Stimulated activated CD8-positive, alpha-beta memory T cell treated with anti-CD3 and anti-CD28 coated beads, Interleukin-4, amount 100 ng/mL, for 48 hours (primary cell): ENCODE measurements at regions not wholly inside any gene's neighbourhood (a gene's known extent, or its start where the extent isn't known, plus 50 kb on each side); places are given as distances from the start of the nearest gene placed in this dataset.

Experiments used
- DNase-seq: peaks from one replicate; pipeline ENCODE4 v3.0.0-alpha.2; 2020

DNA sequence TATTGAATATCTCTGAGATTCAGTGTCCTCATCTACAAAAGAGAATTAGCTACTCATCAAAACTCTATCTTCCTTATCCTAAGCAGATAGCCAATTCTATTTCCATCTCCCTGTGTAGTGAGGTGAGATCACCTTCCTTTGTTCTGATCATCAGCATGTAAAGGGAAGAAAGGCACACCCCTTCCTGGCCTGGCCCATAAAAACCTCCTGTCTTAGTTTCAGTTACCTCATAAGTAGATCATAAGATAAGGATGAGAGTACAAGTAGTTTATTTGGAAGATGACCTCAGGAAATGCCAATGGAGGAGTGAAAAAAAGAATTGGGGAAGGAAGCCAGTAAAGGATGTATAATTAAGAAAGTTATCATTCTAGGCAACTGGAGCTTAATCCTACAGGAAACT lies 114.5 kb upstream of the GADL1 start:
- no peak for DNase-seq

DNA sequence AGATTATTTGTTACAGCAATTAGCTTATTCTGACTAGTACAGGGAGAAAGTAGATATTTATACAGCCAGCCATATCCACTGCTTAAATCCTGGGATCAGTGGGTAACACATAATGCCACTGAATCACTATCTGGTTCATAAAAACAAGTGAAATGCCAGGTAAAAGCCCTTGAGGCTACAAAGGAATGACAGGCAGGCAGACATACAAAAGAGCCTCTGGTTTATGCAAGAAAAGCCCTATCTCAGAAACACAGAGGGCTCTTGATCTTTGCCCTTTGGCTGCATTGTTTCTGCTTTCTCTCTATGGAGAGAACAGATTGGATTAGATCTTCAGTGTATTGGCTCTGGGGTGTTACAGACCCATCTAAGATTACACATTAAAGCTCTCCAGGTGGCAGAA lies 115.4 kb upstream of the GADL1 start:
- DNase-seq, result no peak

DNA sequence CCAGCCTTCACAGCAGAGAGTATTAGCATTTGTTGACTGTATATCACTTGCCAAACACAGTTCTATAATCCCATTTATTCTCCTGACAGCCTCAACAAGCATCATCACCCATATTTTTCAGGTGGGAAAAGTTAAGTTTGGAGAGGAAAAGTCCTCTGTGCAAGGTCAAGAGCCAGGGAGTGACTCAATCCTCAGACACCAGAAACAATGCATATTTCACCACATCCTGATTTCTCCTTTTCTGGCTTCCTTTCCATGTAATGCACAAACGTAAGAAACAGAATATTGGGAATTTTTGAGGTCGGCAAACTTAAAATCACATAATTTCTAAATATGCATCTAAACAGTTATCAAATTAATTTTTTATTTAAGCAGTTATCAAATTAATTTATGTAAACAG lies 116.0 kb upstream of the GADL1 start:
- DNase-seq, result no peak

DNA sequence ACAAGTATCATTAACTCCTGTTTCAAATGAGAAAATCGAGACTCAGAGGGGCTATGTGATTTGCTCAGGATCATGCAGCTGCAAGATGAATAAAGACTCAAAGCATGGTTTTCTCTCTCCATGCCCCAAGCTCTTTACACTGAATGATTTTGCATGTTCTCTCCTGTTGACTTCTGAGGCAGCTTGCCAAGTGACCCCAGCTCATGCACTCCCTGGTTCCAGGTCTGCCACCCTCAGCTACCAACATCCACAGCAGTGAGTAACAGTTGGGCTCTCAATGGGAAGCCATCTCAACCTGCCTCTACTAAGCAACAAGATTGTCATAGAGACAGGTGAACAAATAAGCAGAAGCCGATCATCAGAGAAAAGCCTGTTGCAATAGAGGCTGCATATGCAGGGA lies 116.9 kb upstream of the GADL1 start:
- no peak for DNase-seq

DNA sequence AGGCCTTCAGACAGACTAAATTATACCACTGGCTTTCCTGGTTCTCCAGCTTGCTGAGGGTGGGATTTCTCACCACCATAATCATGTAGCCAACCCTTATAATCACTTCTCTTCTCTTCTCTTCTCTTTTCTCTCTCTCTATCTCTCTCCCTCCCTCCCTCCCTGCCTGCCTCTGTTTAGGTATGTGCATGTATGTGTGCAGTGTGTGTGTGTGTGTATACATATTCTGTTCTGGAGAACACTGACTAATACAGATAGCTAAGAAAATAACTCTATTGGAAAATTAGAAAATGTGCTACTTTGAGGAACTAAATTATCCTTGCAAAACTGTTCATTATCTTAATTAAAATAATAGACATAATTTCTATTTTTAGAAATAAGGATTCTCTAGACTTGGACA lies 118.6 kb upstream of the GADL1 start:
- no peak for DNase-seq

DNA sequence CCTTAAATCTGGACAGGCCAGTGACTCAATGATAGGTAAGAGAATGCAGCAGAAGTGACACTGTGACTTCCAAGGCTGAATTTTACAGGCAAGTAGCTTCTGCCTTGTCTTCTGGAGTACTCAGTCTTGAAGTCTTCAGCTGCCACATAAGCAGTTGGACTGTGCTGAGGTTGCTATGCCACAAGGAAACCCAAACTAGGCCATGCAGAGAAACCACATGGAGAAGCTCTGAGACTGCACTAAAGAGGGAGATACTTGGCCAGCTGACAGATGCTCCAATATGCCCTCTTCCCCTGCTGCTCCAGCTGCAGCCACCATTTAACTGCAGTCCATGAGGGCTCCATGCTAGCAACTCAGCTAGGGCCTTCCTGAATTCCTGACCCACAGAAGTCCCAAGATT lies 119.4 kb upstream of the GADL1 start:
- no peak for DNase-seq

DNA sequence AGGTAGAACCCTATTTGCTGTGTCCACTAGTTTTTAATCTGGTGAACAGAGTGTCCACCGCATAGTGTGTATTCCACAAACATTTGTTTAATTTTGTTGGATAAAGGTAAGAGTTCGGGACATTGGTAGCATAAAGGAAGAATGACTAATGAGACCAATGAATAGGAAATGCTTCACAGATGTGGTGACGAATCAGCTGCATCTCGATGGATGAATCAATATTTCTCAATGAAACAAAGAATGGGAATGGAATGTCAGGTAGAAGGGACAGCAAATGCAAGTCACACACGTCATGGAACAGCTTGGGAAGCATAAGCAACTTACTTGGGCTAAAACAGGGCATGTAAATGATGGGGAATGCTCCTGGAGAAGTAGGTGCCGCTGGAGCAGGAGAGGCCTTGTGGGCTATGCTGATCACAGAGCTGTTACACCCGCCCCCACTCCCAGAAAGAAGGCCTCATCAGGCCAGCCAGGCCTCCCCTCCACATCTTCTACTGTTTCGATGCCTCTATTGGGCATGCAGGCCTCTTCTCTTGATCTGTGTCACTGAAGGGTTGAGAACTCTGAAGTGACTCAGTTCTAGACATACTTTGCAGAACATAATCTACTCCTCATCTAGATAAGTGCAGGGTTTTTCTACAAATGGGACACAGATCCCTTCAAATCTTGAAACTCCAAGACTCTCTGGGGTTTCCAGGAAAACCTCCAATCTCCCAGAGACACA lies 120.0 kb upstream of the GADL1 start:
- DNase-seq, result no peak

DNA sequence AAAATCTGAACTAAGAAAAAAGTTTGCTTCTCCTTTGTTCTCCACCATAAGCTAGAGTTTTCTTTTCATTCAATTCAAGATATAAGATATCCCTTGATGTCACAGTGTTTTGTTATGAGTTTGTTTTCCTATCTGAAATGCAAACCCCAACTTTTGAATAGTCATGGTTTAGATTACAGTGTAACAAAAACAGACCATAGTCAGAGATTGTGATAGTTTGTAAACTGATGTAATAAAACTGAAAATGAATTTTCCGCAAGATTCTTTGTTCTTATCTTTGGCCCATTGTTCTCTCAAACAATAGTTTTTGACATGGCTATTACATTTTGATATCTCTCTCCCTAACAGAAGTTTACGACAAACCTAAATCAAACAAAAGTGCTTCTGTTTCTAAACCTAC lies 121.7 kb upstream of the GADL1 start:
- DNase-seq, result no peak

DNA sequence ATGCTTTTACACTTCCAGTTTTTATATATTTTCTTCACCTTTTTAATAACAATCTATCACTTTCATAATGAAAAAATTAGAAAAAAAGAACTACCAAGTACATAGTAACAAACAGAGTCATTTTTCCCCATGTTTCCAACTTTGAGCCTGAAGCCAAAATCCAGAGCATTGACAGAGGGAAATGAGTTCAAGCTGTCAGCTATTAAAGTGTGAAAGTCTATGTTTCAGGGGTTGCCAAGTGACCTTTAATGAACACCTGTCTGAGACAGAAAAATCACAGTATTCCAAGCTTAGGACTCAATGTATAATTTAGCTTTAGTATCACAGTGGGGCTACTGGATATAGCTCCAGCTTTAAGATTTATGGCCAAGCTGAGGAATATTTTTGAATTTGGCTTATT lies 128.3 kb upstream of the GADL1 start:
- no peak for DNase-seq

DNA sequence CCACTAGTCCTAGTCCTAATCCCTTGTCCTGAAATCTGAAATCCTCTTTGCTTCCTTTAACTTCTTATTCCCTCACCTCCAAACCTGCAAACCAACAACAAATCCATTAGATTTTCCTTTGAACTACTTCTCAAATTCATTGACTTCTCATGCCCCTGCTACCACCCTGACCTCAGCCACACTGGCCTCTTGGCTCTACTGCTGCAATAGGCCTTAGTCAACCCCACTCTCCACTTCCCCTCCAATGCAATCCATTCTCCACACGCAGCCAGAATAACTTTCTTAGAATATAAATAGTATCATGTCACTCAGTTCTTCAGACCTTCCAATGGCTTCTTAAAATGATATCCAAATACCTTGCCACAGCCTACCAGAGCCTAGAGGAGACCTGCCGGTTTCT lies 131.1 kb upstream of the GADL1 start:
- no peak for DNase-seq

DNA sequence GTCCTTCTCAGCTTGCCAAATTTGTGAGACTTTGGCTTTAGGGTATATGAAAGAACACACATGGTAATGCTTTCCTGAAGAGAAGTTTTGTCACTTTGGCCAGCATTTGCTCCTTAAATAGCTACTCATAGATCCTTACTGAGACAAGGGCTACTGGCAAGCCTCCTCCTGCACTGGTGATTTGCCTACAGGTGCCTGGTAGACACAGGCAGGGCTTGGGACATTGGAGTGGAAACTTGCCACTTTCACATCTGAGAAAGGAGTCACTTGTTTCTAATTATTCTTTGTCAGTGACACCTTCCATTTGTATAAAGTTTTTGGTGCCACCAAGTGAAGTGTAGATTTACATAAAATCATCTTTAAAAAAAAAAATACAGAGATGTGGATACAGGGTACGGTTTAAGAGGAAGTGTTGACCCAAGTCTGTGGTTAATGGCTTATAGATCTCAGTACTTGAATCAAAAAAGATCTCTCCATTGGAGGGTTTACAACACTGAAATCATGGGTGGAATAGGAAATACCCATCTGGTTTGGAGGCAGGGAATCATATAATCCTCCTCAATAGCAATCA lies 132.8 kb upstream of the GADL1 start:
- no peak for DNase-seq

DNA sequence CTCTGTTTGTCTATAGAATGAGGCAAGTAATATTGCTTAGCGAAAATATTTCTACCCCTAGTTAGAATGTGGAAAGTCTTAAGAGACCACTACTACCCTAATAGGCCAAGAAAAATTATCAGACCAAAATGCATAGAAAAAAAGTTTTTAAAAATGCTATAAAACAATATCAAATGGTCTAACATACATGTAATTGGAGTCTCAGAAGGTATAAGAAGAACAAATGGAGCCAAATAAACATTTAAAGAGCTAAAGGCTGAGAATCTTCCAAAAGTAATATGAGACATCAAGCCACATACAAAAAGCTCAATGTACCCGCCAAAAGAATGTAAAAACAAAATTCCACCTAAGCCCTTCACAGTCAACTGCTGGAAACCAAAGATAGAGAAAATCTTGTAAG lies 133.5 kb upstream of the GADL1 start:
- DNase-seq, result no peak

DNA sequence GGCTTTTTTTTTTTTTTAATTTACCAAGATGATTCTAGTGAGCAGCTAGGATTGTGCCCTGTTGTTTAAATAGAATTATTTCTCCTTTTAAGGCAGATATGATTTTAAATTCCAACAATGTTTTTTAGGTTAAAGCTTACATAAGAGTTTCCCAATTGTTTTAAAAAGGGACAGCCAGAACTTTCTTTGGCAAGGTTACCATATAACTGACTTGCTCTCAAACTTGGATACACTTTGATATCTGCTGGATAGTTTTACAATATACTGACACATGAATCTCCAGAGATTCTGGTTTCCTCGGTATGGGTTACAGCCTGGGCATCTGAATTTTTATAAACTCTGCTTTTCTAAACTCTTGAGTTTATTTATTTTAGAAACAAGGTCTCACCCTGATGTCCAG lies 134.3 kb upstream of the GADL1 start:
- DNase-seq, result no peak

DNA sequence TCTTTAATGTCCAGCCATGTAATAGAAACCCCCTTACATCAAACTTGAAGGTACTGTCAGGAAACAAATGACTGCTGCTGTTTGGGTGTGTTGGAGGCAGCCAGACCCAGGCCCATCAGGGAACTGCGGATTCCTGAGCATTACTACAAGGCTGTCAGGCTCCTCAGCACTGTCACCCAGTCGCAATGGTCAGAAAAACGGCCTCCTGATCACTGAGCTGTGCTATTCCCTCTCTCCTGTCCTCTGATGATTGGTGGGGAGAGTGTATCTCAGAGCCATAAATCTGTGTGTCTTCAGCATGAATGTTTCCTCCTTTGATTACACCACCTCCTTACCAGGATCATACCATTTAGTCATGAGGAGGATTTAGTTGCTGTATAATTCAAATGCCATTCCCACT lies 135.2 kb upstream of the GADL1 start:
- no peak for DNase-seq

DNA sequence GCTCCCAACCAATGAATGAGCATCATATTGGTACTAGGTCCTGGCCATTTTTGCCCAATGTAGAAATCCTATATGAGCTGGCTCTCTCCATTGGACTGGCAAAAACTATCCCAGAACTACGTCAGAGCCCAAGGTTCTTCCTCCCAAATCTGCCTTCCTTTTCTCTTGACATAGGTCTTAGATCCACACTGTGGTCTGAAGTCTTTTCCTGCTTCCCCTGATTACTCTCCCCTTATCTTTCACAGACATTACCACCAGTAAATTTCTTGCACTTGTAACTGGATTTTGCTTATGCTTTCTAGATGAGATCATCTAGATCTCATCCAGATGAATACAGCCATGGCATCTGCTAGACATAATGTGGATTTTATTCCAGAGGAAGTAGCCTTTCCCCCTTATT lies 141.2 kb upstream of the GADL1 start:
- DNase-seq, result no peak

DNA sequence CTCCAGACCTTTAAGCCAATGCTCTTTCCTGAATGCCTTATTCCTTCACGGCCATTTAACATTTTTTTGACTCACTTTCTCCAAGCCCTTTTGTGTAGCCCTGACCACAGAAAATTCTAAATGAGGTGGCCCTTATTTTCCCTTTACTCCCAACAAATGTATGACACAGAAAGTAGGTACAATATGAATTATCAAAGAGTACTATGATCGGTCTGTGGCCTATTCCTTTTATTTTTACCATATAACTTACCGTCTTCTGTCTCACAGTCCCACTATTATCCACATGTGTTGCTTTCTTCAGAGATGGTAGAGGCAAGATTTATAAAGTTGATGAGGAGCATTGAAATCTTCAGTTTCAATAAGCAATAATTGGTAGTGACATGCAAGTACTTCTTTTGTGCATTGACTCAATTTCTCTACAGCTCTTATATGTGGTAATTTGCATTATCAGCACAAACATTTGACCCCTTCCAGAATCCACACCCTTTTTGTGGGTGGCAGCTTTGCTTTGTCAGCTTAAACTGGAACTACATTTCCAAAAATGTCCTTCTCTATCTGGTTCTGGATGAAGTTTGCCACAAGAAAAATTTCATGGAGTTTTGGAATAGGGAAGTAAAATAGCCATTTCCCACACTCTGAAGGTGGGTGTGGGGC lies 143.8 kb upstream of the GADL1 start:
- DNase-seq, result no peak

DNA sequence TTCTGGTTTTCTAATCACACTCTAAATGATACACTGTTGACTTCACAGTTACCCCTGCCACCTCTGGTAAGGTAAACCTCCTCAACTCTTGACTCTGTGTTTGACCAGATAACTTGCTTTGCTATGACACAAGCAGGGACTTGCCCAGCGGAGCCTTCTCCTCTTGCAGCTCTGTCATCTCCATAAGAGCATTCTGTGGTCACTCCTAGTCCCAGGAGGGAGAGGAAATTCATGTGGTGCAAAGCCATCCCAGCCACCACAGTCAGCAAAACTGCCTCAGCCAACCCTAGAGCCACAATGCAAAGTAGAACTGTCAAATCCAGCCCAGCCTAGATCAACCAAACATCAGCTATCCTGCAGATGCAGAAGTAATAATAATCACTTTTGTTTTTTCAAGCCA lies 144.7 kb upstream of the GADL1 start:
- DNase-seq, result no peak

DNA sequence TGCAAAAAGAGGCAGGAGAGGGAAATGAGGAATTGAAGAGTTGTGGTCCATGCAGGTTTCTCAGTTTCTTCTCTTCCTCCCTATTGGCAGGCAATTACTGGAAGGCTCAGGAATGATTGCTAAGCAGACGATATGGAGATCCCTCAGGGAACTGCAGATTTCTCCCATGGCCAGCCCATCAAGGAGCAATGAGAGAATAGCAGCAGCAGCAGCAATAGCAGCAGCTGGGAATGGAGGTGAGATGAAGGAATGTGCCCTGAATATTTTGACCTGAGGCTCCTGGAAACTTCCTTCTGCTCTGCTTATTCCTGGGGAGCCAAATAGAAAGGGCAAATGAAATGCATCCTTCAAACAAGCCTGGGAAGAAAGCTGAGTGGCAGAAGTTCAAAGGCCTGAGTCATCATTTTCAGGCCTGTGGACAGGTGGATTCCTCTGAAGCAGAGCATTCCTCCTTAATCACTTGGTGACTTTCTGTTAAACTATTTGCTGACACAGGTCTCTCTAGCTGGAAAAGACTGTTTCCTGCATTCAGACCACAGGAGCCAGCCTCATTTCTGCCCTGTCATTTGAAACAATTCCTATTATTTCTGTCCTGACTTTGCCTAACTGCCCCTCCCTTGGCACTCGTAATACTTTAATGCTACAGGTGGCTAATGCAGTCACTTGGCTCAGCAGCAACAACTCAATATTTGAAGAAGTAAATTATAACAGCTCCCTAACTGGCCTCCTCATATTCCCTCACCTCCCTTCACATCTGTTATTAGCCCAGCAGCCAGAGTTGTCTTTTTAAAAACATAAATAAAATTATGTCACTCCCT lies 146.9 kb upstream of the GADL1 start:
- no peak for DNase-seq

DNA sequence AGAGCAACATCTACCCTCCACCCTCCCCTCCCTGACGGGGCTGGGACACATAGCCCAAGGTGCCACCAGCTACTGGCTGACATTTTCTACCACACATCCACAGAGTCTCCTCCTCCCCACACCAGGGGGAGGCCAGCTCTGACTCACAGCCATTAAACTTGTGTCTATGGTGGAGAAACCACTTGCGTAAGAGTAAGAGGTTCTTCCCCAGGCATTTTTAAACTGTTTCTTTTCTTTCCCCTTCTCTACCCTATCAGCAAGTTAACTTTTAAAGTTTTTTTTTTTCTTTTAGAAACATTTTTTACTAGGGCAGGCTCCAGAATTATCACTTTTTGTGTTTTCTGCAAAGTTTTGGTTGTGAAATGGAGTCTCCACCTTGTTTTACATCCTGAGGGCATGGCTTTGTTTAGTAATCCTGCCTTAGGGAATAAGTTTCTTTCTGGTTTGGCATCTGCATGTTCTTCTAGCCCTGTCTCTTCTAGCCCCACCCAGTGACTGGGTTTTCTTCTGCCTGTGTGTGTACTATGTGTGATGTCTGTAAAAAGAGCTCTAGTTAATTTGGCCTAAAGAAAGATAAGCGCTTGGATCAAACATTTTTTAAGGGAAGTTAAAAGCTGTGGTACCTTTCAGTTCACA lies 148.8 kb upstream of the GADL1 start:
- DNase-seq, result no peak

DNA sequence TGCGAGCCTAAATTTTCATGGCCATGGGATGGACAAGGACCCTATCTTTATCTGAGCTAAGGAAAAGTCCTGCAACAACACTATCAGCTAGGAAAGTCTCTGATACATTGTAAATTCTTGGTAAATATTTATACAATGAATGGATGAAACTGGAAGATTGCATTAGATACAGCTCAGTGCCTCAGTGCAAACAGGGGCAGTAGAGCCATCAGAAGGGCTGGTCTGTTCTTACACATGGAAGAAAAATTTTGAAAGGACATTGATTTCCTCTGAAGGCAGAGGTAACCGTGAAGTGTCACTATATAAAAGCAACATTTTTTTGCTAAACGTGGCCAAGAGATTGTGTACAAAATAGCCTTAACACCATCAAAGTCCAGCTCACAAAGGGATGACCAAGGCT lies 153.2 kb upstream of the GADL1 start:
- DNase-seq, result no peak

DNA sequence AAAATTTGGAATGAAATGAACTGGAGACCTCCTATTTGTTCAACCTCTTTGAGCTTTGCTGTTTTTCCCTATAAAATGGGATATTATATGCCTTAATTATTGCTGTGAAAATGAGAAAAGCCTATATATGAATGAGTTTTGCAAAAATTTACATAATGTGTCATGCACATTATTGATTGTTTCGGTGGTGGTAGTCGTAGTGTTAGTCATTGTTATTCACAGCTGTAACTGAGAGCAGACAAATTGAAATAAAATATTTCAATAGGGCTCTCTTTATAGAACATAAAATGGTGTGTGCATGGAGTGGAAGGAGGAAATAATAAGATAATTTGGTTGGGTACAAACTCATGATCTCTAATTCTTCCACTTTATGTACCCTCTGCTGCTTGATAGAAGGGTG lies 153.7 kb upstream of the GADL1 start:
- no peak for DNase-seq

DNA sequence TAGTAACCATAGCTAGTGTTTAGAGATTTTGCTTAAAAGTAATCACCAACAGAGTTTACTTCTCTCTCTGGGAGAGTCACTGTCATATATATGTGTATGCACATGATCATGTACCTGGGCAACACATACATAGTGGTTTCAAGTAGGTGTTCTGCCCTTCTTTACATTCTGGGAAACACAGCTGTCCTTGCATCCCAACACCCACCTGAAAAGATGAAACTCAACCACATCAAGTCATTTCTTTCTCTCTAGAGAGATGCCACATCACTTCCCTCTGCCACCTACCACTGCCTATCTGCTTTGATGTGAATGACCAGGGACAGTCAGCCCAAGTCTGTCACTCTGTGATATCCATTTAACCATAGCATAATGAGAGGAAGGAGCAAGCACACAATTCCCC lies 155.8 kb upstream of the GADL1 start:
- DNase-seq, result no peak

DNA sequence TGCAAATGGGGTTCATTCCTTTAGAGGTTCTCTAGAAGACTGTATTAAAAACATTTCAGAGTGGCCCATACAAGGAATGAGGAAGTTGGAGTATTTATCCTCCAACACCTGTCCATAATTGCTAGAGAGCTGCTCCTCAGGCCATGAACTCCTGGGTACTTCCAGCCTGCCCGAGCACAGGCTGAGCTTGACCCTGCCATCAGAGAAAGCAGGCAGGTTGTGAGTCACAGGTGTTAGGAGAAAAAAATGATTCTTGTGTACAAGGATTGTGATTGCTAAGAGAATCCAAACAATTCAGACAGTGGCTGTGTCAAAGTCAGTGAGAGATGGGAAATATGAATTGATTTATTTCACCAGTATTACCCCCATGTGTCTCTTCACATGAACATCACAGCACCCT lies 156.8 kb upstream of the GADL1 start:
- DNase-seq, result no peak
